ENCODE measurements at regions not wholly inside any gene's neighbourhood (a gene's known extent, or its start where the extent isn't known, plus 50 kb on each side); places are given as distances from the start of the nearest gene placed in this dataset.

DNA sequence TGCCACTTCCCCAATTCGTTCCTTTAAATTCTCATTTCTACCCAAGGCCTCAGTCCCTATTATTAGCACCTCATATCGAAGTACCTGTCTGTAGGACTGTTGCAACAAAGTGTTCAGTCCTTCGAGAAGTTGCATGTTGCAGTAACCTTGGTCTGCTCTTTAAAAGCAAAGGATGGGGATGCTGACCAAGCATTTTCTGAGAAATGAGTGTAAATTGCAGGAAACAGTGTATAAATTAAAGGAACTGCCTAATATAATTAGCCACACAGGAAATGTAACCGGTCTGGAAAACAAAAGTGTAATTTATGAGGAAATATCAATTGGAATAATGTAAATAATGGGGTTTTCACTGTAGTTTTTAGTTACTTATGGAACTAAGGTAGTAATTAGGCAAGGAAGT, 261.9 kb upstream of the ARID1B start:
- Histone ChIP-seq H3K27me3 (ENCODE audit: control insufficient read depth in 3 of 3, insufficient read depth in 3 of 3, low read length in 2 of 3) (no peaks in the 10 kb centered on the region), H3K4me1 (ENCODE audit: control insufficient read depth in 5 of 5, insufficient read depth in 5 of 5, low read length in 5 of 5) (peaks cover 0 to 18% (median 3%) of the 10 kb centered on the region in 5 donors), H3K27ac (ENCODE audit: low read depth in 1 of 2, low read length in 1 of 2) (no peak overlapping the region), H3K9ac (ENCODE audit: insufficient read depth in 1 of 2, low read length in 2 of 2) (no peak overlapping the region), H3K4me3 (no peak overlapping the region), H3K36me3 (ENCODE audit: control insufficient read depth in 4 of 4, insufficient read depth in 4 of 4, low read length in 4 of 4) (no peaks in the 10 kb centered on the region), H3K9me3 (ENCODE audit: control insufficient read depth in 4 of 4, insufficient read depth in 3 of 4, low read length in 3 of 4) (peaks cover 0 to 4% (median 2%) of the 10 kb centered on the region in 4 donors)
- TF ChIP-seq, protein P1, sequence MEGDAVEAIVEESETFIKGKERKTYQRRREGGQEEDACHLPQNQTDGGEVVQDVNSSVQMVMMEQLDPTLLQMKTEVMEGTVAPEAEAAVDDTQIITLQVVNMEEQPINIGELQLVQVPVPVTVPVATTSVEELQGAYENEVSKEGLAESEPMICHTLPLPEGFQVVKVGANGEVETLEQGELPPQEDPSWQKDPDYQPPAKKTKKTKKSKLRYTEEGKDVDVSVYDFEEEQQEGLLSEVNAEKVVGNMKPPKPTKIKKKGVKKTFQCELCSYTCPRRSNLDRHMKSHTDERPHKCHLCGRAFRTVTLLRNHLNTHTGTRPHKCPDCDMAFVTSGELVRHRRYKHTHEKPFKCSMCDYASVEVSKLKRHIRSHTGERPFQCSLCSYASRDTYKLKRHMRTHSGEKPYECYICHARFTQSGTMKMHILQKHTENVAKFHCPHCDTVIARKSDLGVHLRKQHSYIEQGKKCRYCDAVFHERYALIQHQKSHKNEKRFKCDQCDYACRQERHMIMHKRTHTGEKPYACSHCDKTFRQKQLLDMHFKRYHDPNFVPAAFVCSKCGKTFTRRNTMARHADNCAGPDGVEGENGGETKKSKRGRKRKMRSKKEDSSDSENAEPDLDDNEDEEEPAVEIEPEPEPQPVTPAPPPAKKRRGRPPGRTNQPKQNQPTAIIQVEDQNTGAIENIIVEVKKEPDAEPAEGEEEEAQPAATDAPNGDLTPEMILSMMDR (IDR thresholded peaks at IDR 0.05; ENCODE audit: control extremely low read depth, extremely low read depth): no peak
- WGBS, 2 donors: 17 to 44% methylated on average over 4 of the region's 4 CpGs
- no peak for DNase-seq
- ATAC-seq (ENCODE audit: insufficient read depth, low FRiP score): no peak

GRCh38 chr6:156513504-156513903, 263.7 kb upstream of the ARID1B start:
- no peak overlapping the region for H3K4me3 ChIP-seq
- peaks cover 0 to 3% (median 0%) of the 10 kb centered on the region in 4 donors for H3K9me3 ChIP-seq (ENCODE audit: control insufficient read depth in 4 of 4, insufficient read depth in 3 of 4, low read length in 3 of 4)
- peaks cover 0 to 21% (median 3%) of the 10 kb centered on the region in 5 donors for H3K4me1 ChIP-seq (ENCODE audit: control insufficient read depth in 5 of 5, insufficient read depth in 5 of 5, low read length in 5 of 5)
- no peak for ATAC-seq (ENCODE audit: insufficient read depth, low FRiP score)
- H3K27ac ChIP-seq (ENCODE audit: low read depth in 1 of 2, low read length in 1 of 2): no peak overlapping the region
- H3K27me3 ChIP-seq (ENCODE audit: control insufficient read depth in 3 of 3, insufficient read depth in 3 of 3, low read length in 2 of 3): no peaks in the 10 kb centered on the region
- no peak for DNase-seq
- WGBS, 2 donors: 67 to 95% methylated on average over 2 of the region's 2 CpGs
- TF ChIP-seq, protein P1 (IDR thresholded peaks at IDR 0.05; ENCODE audit: control extremely low read depth, extremely low read depth): no peak
- no peaks in the 10 kb centered on the region for H3K36me3 ChIP-seq (ENCODE audit: control insufficient read depth in 4 of 4, insufficient read depth in 4 of 4, low read length in 4 of 4)
- no peak overlapping the region for H3K9ac ChIP-seq (ENCODE audit: insufficient read depth in 1 of 2, low read length in 2 of 2)

DNA sequence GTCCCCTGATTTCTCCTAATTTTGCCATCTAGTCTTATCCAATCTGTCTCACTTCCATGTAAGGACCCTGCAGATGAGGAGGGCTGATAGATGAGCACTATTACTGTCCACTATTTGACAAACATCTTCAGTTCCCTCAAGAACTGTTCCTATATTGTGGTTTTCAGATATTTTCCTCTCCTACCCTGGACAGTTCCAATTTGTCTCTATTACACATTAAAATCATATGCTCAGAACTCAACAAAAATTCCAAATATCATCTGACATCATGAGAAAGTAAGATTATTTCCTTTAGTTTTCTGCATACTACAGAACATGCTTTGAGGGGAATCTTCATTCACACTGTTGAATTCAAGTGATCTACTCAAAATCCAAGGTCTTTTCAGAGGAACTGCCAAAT, 265.6 kb upstream of the ARID1B start:
- no peak for ATAC-seq (ENCODE audit: insufficient read depth, low FRiP score)
- DNase-seq: no peak

More for the DNA sequence above, 265.6 kb upstream of the ARID1B start:
- Histone ChIP-seq H3K36me3 (ENCODE audit: control insufficient read depth in 4 of 4, insufficient read depth in 4 of 4, low read length in 4 of 4) (no peaks in the 10 kb centered on the region), H3K9ac (ENCODE audit: insufficient read depth in 1 of 2, low read length in 2 of 2) (no peak overlapping the region), H3K4me1 (ENCODE audit: control insufficient read depth in 5 of 5, insufficient read depth in 5 of 5, low read length in 5 of 5) (peaks cover 0 to 14% (median 0%) of the 10 kb centered on the region in 5 donors), H3K27me3 (ENCODE audit: control insufficient read depth in 3 of 3, insufficient read depth in 3 of 3, low read length in 2 of 3) (no peaks in the 10 kb centered on the region), H3K4me3 (no peak overlapping the region), H3K9me3 (ENCODE audit: control insufficient read depth in 4 of 4, insufficient read depth in 3 of 4, low read length in 3 of 4) (peaks cover 0 to 2% (median 0%) of the 10 kb centered on the region in 4 donors), H3K27ac (ENCODE audit: low read depth in 1 of 2, low read length in 1 of 2) (no peak overlapping the region)
- TF ChIP-seq, protein P1 (IDR thresholded peaks at IDR 0.05; ENCODE audit: control extremely low read depth, extremely low read depth): no peak
